ENCODE measurements at regions not wholly inside any gene's neighbourhood (a gene's known extent, or its start where the extent isn't known, plus 50 kb on each side); places are given as distances from the start of the nearest gene placed in this dataset.

- TF ChIP-seq CTCF (IDR thresholded peaks at IDR 0.05) (no peak), ZFX (IDR thresholded peaks at IDR 0.05; ENCODE audit: borderline replicate concordance) (no peak)
- H3K27ac ChIP-seq = no peak overlapping the region
Measured at GRCh38 chr6:167567142-167568033, 242.5 kb downstream of the TTLL2 start.

- no peak overlapping the region for H3K27ac ChIP-seq
- no peak for TF ChIP-seq ZFX (IDR thresholded peaks at IDR 0.05; ENCODE audit: borderline replicate concordance)
- no peak for TF ChIP-seq CTCF (IDR thresholded peaks at IDR 0.05)
Measured at GRCh38 chr6:167568407-167569024, 243.6 kb downstream of the TTLL2 start.

- no peak overlapping the region for H3K27ac ChIP-seq
- no peak for TF ChIP-seq CTCF (IDR thresholded peaks at IDR 0.05)
- no peak for TF ChIP-seq ZFX (IDR thresholded peaks at IDR 0.05; ENCODE audit: borderline replicate concordance)
Measured at GRCh38 chr6:167569041-167569805, 244.3 kb downstream of the TTLL2 start.

- TF ChIP-seq CTCF (IDR thresholded peaks at IDR 0.05) (no peak), ZFX (IDR thresholded peaks at IDR 0.05; ENCODE audit: borderline replicate concordance) (no peak)
Measured at GRCh38 chr6:167569879-167570278, 245.0 kb downstream of the TTLL2 start.

GRCh38 chr6:167570460-167571400 is 245.8 kb downstream of the TTLL2 start:
- no peak overlapping the region for H3K27ac ChIP-seq
- TF ChIP-seq CTCF (IDR thresholded peaks at IDR 0.05) = no peak
- no peak for TF ChIP-seq ZFX (IDR thresholded peaks at IDR 0.05; ENCODE audit: borderline replicate concordance)

More at GRCh38 chr6:167569879-167570278, 245.0 kb downstream of the TTLL2 start:
- H3K27ac ChIP-seq = no peak overlapping the region

- H3K27ac ChIP-seq = no peak overlapping the region
- no peak for TF ChIP-seq CTCF (IDR thresholded peaks at IDR 0.05)
- no peak for TF ChIP-seq ZFX (IDR thresholded peaks at IDR 0.05; ENCODE audit: borderline replicate concordance)
Measured at GRCh38 chr6:167571550-167571949, 246.7 kb downstream of the TTLL2 start.
